ENCODE measurements at regions not wholly inside any gene's neighbourhood (a gene's known extent, or its start where the extent isn't known, plus 50 kb on each side); places are given as distances from the start of the nearest gene placed in this dataset.
"Not testable (repeated sequence)": the region's sequence is repeated elsewhere in the genome, so short reads cannot be mapped to it uniquely, and the experiment has no call there.

GRCh38 chr15:96472681-96473080, 142.2 kb downstream of the NR2F2 start:
- DNase-seq: no peak

- DNase-seq: no peak
These were observed 143.1 kb downstream of the NR2F2 start for GRCh38 chr15:96473556-96473955.

- DNase-seq: no peak
These were observed 143.7 kb downstream of the NR2F2 start for GRCh38 chr15:96474231-96474664.

GRCh38 chr15:96477227-96477626, 146.7 kb downstream of the NR2F2 start:
- DNase-seq: no peak

GRCh38 chr15:96484412-96484811, 153.9 kb downstream of the NR2F2 start:
- not testable (repeated sequence) for DNase-seq

- no peak for DNase-seq
These were observed 154.3 kb downstream of the NR2F2 start for GRCh38 chr15:96484830-96485229.

- DNase-seq: no peak
These were observed 156.7 kb downstream of the NR2F2 start for GRCh38 chr15:96487245-96487644.

- not testable (repeated sequence) for DNase-seq
These were observed 160.7 kb downstream of the NR2F2 start for GRCh38 chr15:96491066-96491699.

- not testable (repeated sequence) for DNase-seq
These were observed 161.5 kb downstream of the NR2F2 start for GRCh38 chr15:96491700-96492644.

GRCh38 chr15:96494505-96494904, 164.0 kb downstream of the NR2F2 start:
- DNase-seq: no peak

GRCh38 chr15:96495386-96495785, 164.9 kb downstream of the NR2F2 start:
- DNase-seq: no peak

GRCh38 chr15:96497951-96498350, 167.5 kb downstream of the NR2F2 start:
- no peak for DNase-seq

- no peak for DNase-seq
These were observed 170.0 kb downstream of the NR2F2 start for GRCh38 chr15:96500508-96500907.

GRCh38 chr15:96501362-96501761, 170.9 kb downstream of the NR2F2 start:
- DNase-seq: no peak

- DNase-seq: no peak
These were observed 171.7 kb downstream of the NR2F2 start for GRCh38 chr15:96502196-96502595.

- no peak for DNase-seq
These were observed 172.8 kb downstream of the NR2F2 start for GRCh38 chr15:96503276-96503675.

- DNase-seq: no peak
These were observed 173.9 kb downstream of the NR2F2 start for GRCh38 chr15:96504371-96504770.

GRCh38 chr15:96505014-96505413, 174.5 kb downstream of the NR2F2 start:
- no peak for DNase-seq

- DNase-seq: no peak
These were observed 184.2 kb downstream of the NR2F2 start for GRCh38 chr15:96514607-96515285.

- no peak for DNase-seq
These were observed 184.9 kb downstream of the NR2F2 start for GRCh38 chr15:96515371-96515770.

- no peak for DNase-seq
These were observed 190.9 kb downstream of the NR2F2 start for GRCh38 chr15:96521386-96521785.

GRCh38 chr15:96524676-96525417, 194.3 kb downstream of the NR2F2 start:
- DNase-seq: no peak

- DNase-seq: no peak
These were observed 204.6 kb downstream of the NR2F2 start for GRCh38 chr15:96535148-96535547.

All from NCI-H345 (cell line).